Left lung (tissue), 4 donors: ENCODE measurements at regions not wholly inside any gene's neighbourhood (a gene's known extent, or its start where the extent isn't known, plus 50 kb on each side); places are given as distances from the start of the nearest gene placed in this dataset.
A peak's percentile ranks its signal among the peaks of the same experiment; 100 is the strongest.

ENCODE experiments used
- ATAC-seq: fragments of 200-7000 bp; cut with Tn5 transposase; one replicate; pipeline ENCODE4 v1.9.1; 2020; ENCODE audit warnings: moderate library complexity
- DNase-seq, 4 donors: peaks; one replicate each; pipeline ENCODE4 v3.0.0-alpha.2; 2013 to 2020
- H3K27ac ChIP-seq, 2 donors: fragments of 200-600 bp; sonication (generic) in 1 of 2; one replicate each; pipeline versions ENCODE4 v1.5.0 to v1.8.0; 2020 to 2021
- H3K27me3 ChIP-seq, 2 donors: fragments of 200-600 bp; sonication (generic) in 1 of 2; one replicate each; pipeline versions ENCODE4 v1.5.0 to v1.8.0; 2020 to 2021
- H3K36me3 ChIP-seq, 2 donors: fragments of 200-600 bp; sonication (generic) in 1 of 2; one replicate each; pipeline versions ENCODE4 v1.5.0 to v1.8.0; 2020 to 2021
- H3K4me1 ChIP-seq, 2 donors: fragments of 200-600 bp; one replicate each; pipeline ENCODE4 v1.8.0; 2021
- H3K4me3 ChIP-seq, 2 donors: fragments of 200-600 bp; sonication (generic) in 1 of 2; one replicate each; pipeline versions ENCODE4 v1.5.0 to v1.8.0; 2020 to 2021; ENCODE audit warnings: mild to moderate bottlenecking in 1 of 2
- H3K9me3 ChIP-seq, 2 donors: fragments of 200-600 bp; sonication (generic) in 1 of 2; one replicate each; pipeline versions ENCODE4 v1.5.0 to v1.8.0; 2020 to 2021
- CTCF ChIP-seq, 2 donors: fragments of 200-600 bp; sonication (generic) in 1 of 2; IDR thresholded peaks; one replicate each; pipeline versions ENCODE4 v1.5.0 to v1.8.0; 2021; ENCODE audit warnings: antibody characterized with exemption in 2 of 2
- intact Hi-C, 2 donors: fragments of 100-400 bp; cut with DNase I; formaldehyde crosslinking; loops; one replicate each; pipeline versions ENCODE4 v1.11.2 to v1.14.2; 2022
- donor health status: DM: no; HTN: yes; CAD: no.
- donor health status: DM: no; HTN: no; CAD: no.

GRCh38 chr14:104368751-104369100 lies 210.8 kb upstream of the C14orf180 start:
- peaks cover 0 to 50% of the 10 kb centered on the region in 2 donors for H3K27me3 ChIP-seq
- TF ChIP-seq CTCF (IDR thresholded peaks at IDR 0.05), result no peak
- DNase-seq, result peak in 1 of 4 donors; percentile 55

GRCh38 chr14:104369208-104369607 lies 210.4 kb upstream of the C14orf180 start:
- H3K4me3 ChIP-seq, result no peak overlapping the region
- no peaks in the 10 kb centered on the region for H3K36me3 ChIP-seq
- ATAC-seq (no peak), DNase-seq (peak in 1 of 4 donors; percentile 63)
- intact Hi-C loops, result no loop called here
- TF ChIP-seq CTCF (IDR thresholded peaks at IDR 0.05), result no peak
- H3K27ac ChIP-seq, result no peak overlapping the region
- H3K4me1 ChIP-seq, result no peaks in the 10 kb centered on the region
- peaks cover 0 to 51% of the 10 kb centered on the region in 2 donors for H3K27me3 ChIP-seq
- H3K9me3 ChIP-seq, result no peaks in the 10 kb centered on the region

More at GRCh38 chr14:104368751-104369100, 210.8 kb upstream of the C14orf180 start:
- H3K4me3 ChIP-seq, result no peak overlapping the region
- no peak overlapping the region for H3K27ac ChIP-seq
- intact Hi-C loops, result no loop called here
- no peaks in the 10 kb centered on the region for H3K9me3 ChIP-seq
- no peaks in the 10 kb centered on the region for H3K4me1 ChIP-seq
- H3K36me3 ChIP-seq, result no peaks in the 10 kb centered on the region
- no peak for ATAC-seq

GRCh38 chr14:104370256-104370870 lies 209.2 kb upstream of the C14orf180 start:
- Histone ChIP-seq H3K9me3 (no peaks in the 10 kb centered on the region), H3K36me3 (no peaks in the 10 kb centered on the region), H3K27ac (no peak overlapping the region), H3K4me3 (no peak overlapping the region), H3K4me1 (no peaks in the 10 kb centered on the region), H3K27me3 (peaks cover 0 to 58% of the 10 kb centered on the region in 2 donors)
- peak in 1 of 2 donors; percentile 15 for TF ChIP-seq CTCF (IDR thresholded peaks at IDR 0.05)
- DNase-seq (peak in 1 of 4 donors; percentile 77), ATAC-seq (peak; percentile 26)
- intact Hi-C loops, result no loop called here

GRCh38 chr14:104371031-104371430 lies 208.5 kb upstream of the C14orf180 start:
- Histone ChIP-seq H3K27ac (no peak overlapping the region), H3K4me3 (no peak overlapping the region), H3K27me3 (peaks cover 0 to 61% of the 10 kb centered on the region in 2 donors), H3K9me3 (no peaks in the 10 kb centered on the region), H3K36me3 (no peaks in the 10 kb centered on the region), H3K4me1 (no peaks in the 10 kb centered on the region)
- DNase-seq, result peak in 1 of 4 donors; percentile 57
- no peak for TF ChIP-seq CTCF (IDR thresholded peaks at IDR 0.05)
- intact Hi-C loops, result no loop called here
- no peak for ATAC-seq

GRCh38 chr14:104371917-104372316 lies 207.6 kb upstream of the C14orf180 start:
- Histone ChIP-seq H3K36me3 (no peaks in the 10 kb centered on the region), H3K4me3 (no peak overlapping the region), H3K27me3 (peaks cover 0 to 61% of the 10 kb centered on the region in 2 donors), H3K4me1 (no peaks in the 10 kb centered on the region), H3K27ac (no peak overlapping the region), H3K9me3 (no peaks in the 10 kb centered on the region)
- no peak for TF ChIP-seq CTCF (IDR thresholded peaks at IDR 0.05)
- DNase-seq, result peak in 1 of 4 donors; percentile 30
- ATAC-seq, result no peak
- intact Hi-C loops, result no loop called here
